Thyroid gland (tissue), 4 donors: ENCODE measurements at regions not wholly inside any gene's neighbourhood (a gene's known extent, or its start where the extent isn't known, plus 50 kb on each side); places are given as distances from the start of the nearest gene placed in this dataset.

Source experiments
- CTCF ChIP-seq, 6 experiments: fragments of 200-600 bp in 3 of 6; fragments of 450-650 bp in 3 of 6; sonication (generic) in 3 of 6; IDR thresholded peaks; one replicate each; pipeline ENCODE4 v1.5.1; 2016 to 2019; ENCODE audit warnings: antibody characterized with exemption in 6 of 6, mild to moderate bottlenecking in 2 of 6, inconsistent platforms in 1 of 6, moderate library complexity in 1 of 6
- POLR2A ChIP-seq, 2 donors: fragments of 450-650 bp; IDR thresholded peaks; one replicate each; pipeline ENCODE4 v1.6.1; 2017; ENCODE audit warnings: antibody characterized with exemption in 2 of 2, mild to moderate bottlenecking in 2 of 2, moderate library complexity in 1 of 2

- TF ChIP-seq CTCF (IDR thresholded peaks at IDR 0.05) (no peak), POLR2A (IDR thresholded peaks at IDR 0.05) (no peak)
These were observed 52.7 kb upstream of the ODC1 start for GRCh38 chr2:10500601-10501361.
